ENCODE measurements at regions not wholly inside any gene's neighbourhood (a gene's known extent, or its start where the extent isn't known, plus 50 kb on each side); places are given as distances from the start of the nearest gene placed in this dataset.

GRCh38 chr12:84480803-84481202, 431.8 kb downstream of the SLC6A15 start:
- TF ChIP-seq POLR2A (IDR thresholded peaks at IDR 0.05; ENCODE audit: control extremely low read depth in 1 of 2, low read depth in 2 of 2, low read length in 2 of 2) (no peak), CTCF (IDR thresholded peaks at IDR 0.05; ENCODE audit: control extremely low read depth in 1 of 3, insufficient read depth in 1 of 3, low read depth in 1 of 3, low read length in 3 of 3) (no peak), HDAC6 (IDR thresholded peaks at IDR 0.05; ENCODE audit: low read depth, low read length) (no peak), ATF2 (IDR thresholded peaks at IDR 0.05; ENCODE audit: low read length) (no peak), CTBP2 (IDR thresholded peaks at IDR 0.05; ENCODE audit: borderline replicate concordance, insufficient read depth, insufficient read length, low read length) (no peak), HDAC2 (IDR thresholded peaks at IDR 0.05; ENCODE audit: borderline replicate concordance in 1 of 2, low read depth in 2 of 2, low read length in 2 of 2) (no peak), GTF2F1 (IDR thresholded peaks at IDR 0.05; ENCODE audit: borderline replicate concordance, low read depth, low read length) (no peak)

All from H1 (cell line).